Activated T-cell treated with anti-CD3 and anti-CD28 coated beads, Interleukin-2, amount 50 U/mL, for 4 hours (primary cell): ENCODE measurements at regions not wholly inside any gene's neighbourhood (a gene's known extent, or its start where the extent isn't known, plus 50 kb on each side); places are given as distances from the start of the nearest gene placed in this dataset.

ENCODE experiments used
- ATAC-seq, 2 donors: fragments of 200-7000 bp; cut with Tn5 transposase; one replicate each; pipeline ENCODE4 v1.10.0; 2021
- DNase-seq: peaks from one replicate; pipeline ENCODE4 v3.0.0-alpha.2; 2020
- H3K27me3 Mint-ChIP-seq: one replicate; pipeline ENCODE4 v1.8.0; 2021; ENCODE audit warnings: low read depth, mixed read lengths
- H3K36me3 Mint-ChIP-seq: one replicate; pipeline ENCODE4 v1.8.0; 2022; ENCODE audit warnings: mixed read lengths; ENCODE audit not compliant: insufficient read depth
- H3K4me1 Mint-ChIP-seq: one replicate; pipeline ENCODE4 v1.8.0; 2021; ENCODE audit warnings: low read depth, mixed read lengths
- H3K4me3 Mint-ChIP-seq: one replicate; pipeline ENCODE4 v1.8.0; 2021; ENCODE audit warnings: mild to moderate bottlenecking, moderate library complexity, mixed read lengths
- H3K9me3 Mint-ChIP-seq: one replicate; pipeline ENCODE4 v1.8.0; 2021; ENCODE audit warnings: mixed read lengths

GRCh38 chr5:12837592-12837991 lies 933.3 kb upstream of the CTNND2 start:
- Mint-ChIP-seq H3K4me3 (no peak overlapping the region), H3K36me3 (no peaks in the 10 kb centered on the region), H3K4me1 (no peaks in the 10 kb centered on the region)

GRCh38 chr5:12825163-12825562 lies 920.9 kb upstream of the CTNND2 start:
- ATAC-seq (no peak), DNase-seq (no peak)
- Mint-ChIP-seq H3K9me3 (peaks cover 51% of the 10 kb centered on the region), H3K36me3 (no peaks in the 10 kb centered on the region), H3K27me3 (no peaks in the 10 kb centered on the region), H3K4me3 (no peak overlapping the region), H3K4me1 (no peaks in the 10 kb centered on the region)

More at GRCh38 chr5:12837592-12837991, 933.3 kb upstream of the CTNND2 start:
- ATAC-seq (no peak), DNase-seq (no peak)
- Mint-ChIP-seq H3K9me3 (peaks cover 26% of the 10 kb centered on the region), H3K27me3 (no peaks in the 10 kb centered on the region)

GRCh38 chr5:12805165-12805698 lies 901.0 kb upstream of the CTNND2 start:
- H3K27me3 Mint-ChIP-seq: no peaks in the 10 kb centered on the region
- H3K9me3 Mint-ChIP-seq: no peaks in the 10 kb centered on the region
- H3K4me1 Mint-ChIP-seq: no peaks in the 10 kb centered on the region
- no peak for ATAC-seq
- DNase-seq: no peak
- H3K36me3 Mint-ChIP-seq: no peaks in the 10 kb centered on the region
- H3K4me3 Mint-ChIP-seq: no peak overlapping the region

GRCh38 chr5:12799165-12799564 lies 894.9 kb upstream of the CTNND2 start:
- no peaks in the 10 kb centered on the region for H3K27me3 Mint-ChIP-seq
- H3K9me3 Mint-ChIP-seq: peaks cover 6% of the 10 kb centered on the region
- no peak overlapping the region for H3K4me3 Mint-ChIP-seq
- no peaks in the 10 kb centered on the region for H3K4me1 Mint-ChIP-seq
- no peaks in the 10 kb centered on the region for H3K36me3 Mint-ChIP-seq
- DNase-seq: no peak
- ATAC-seq: no peak

DNA sequence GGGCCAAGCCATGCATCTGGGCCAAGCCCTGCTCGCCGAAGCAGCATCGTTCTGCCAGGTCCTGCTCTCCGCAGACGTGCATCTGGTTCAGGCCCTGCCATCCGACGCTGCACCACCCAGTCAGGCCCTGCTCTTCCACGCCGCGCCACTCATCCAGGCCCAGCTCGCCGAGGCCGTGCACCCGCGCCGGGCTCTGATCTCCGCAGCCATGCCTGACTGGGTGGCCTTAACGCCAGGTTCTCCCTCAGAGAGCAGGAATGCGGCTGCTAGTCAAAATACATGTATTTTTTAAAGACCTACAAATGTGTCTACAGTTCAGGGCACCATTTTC lies 891.1 kb upstream of the CTNND2 start:
- Mint-ChIP-seq H3K27me3 (no peaks in the 10 kb centered on the region), H3K36me3 (no peaks in the 10 kb centered on the region), H3K4me3 (no peak overlapping the region), H3K9me3 (peaks cover 12% of the 10 kb centered on the region), H3K4me1 (no peaks in the 10 kb centered on the region)
- DNase-seq (no peak), ATAC-seq (no peak)

DNA sequence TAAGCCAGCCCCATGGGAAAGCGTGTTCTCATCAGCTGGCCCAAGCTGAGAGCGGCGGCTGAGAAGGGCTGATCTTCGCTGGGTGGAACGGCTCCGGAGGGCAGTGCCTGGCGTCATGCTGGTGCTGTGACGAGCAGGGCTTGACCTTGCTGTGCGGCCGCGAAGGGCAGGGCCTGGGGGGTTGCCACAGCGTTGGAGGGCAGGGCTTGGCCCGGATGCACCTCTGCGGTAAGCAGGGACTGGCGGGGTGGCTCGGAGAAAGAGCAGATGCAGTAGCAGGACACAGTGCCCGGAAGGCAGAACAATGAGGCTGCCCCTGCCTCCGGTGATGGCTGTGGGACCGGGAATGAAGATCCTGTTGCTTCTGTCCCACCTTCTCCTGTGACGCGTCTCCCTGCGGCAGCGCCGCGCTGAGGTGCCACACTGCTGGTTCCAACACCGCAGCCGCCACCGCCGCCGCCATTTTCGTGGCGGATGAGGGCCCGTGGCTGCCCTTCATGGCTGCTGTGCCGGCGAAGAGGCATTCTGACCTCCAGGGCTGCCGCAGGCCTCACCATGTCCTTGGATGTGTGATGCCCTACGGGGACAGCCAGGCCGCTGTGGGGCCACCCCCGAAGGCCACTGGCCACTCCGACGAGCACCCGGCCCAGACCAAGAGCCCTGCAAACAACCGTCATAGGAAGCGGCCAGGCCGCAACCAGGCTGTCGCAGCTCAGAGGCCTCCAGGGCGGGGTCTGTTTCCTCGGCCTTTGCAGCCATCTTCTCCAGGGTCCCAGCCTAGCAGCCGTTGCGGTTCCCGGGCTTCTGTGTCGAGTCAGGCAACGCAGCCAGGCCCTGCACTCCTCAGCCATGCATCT lies 890.5 kb upstream of the CTNND2 start:
- no peaks in the 10 kb centered on the region for H3K4me1 Mint-ChIP-seq
- ATAC-seq (no peak), DNase-seq (no peak)
- peaks cover 12% of the 10 kb centered on the region for H3K9me3 Mint-ChIP-seq
- no peaks in the 10 kb centered on the region for H3K27me3 Mint-ChIP-seq
- H3K4me3 Mint-ChIP-seq: no peak overlapping the region
- no peaks in the 10 kb centered on the region for H3K36me3 Mint-ChIP-seq

DNA sequence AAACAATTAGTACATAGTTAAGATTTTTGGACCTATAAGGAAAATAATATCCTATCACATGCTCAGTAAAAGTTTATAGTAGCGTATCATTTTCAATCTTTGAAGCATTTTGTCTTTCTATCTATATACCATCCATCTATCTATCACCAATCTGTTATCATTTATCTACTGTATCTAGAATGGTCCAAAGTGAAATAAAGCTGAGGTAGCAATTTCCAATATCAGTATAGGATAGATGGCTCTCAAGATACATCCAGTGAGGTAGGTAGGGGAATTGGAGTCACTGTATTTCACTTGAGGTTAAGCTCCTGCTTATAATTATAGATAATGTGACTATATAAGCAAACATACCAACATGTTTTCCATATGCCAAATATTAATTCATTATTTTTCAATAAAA lies 889.1 kb upstream of the CTNND2 start:
- ATAC-seq: no peak
- no peak for DNase-seq
- H3K4me3 Mint-ChIP-seq: no peak overlapping the region
- no peaks in the 10 kb centered on the region for H3K27me3 Mint-ChIP-seq
- no peaks in the 10 kb centered on the region for H3K4me1 Mint-ChIP-seq
- H3K9me3 Mint-ChIP-seq: peaks cover 12% of the 10 kb centered on the region
- H3K36me3 Mint-ChIP-seq: no peaks in the 10 kb centered on the region

DNA sequence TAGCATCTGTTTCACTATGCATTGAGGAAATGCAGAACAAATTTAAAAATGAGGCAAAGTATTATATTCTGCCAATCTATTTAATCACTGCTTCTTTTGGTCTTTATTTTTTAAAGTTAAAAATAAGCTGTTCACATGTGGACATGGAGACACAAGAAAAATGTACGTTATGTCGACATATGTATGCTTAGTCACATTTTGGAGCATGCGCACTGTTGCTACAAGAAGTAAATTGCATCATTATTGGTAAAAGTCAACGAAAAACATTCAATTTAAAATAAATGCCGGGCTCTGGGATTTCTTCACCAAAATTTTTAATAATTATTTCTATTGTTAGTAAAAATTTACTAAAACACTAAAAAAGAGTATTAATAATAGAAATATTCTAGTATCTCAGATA lies 876.3 kb upstream of the CTNND2 start:
- ATAC-seq (no peak), DNase-seq (no peak)
- Mint-ChIP-seq H3K9me3 (peaks cover 11% of the 10 kb centered on the region), H3K4me1 (no peaks in the 10 kb centered on the region), H3K27me3 (no peaks in the 10 kb centered on the region), H3K4me3 (no peak overlapping the region), H3K36me3 (no peaks in the 10 kb centered on the region)

GRCh38 chr5:12777342-12777741 lies 873.1 kb upstream of the CTNND2 start:
- H3K9me3 Mint-ChIP-seq: peaks cover 8% of the 10 kb centered on the region
- H3K4me3 Mint-ChIP-seq: no peak overlapping the region
- ATAC-seq (no peak), DNase-seq (no peak)
- no peaks in the 10 kb centered on the region for H3K27me3 Mint-ChIP-seq
- H3K36me3 Mint-ChIP-seq: no peaks in the 10 kb centered on the region
- no peaks in the 10 kb centered on the region for H3K4me1 Mint-ChIP-seq

- no peak for ATAC-seq
- no peaks in the 10 kb centered on the region for H3K4me1 Mint-ChIP-seq
- no peaks in the 10 kb centered on the region for H3K27me3 Mint-ChIP-seq
- no peak for DNase-seq
- H3K4me3 Mint-ChIP-seq: no peak overlapping the region
- no peaks in the 10 kb centered on the region for H3K36me3 Mint-ChIP-seq
- H3K9me3 Mint-ChIP-seq: peaks cover 8% of the 10 kb centered on the region
Observed at GRCh38 chr5:12772276-12772675, 868.0 kb upstream of the CTNND2 start.

- peaks cover 16% of the 10 kb centered on the region for H3K9me3 Mint-ChIP-seq
- no peaks in the 10 kb centered on the region for H3K36me3 Mint-ChIP-seq
- no peaks in the 10 kb centered on the region for H3K4me1 Mint-ChIP-seq
- H3K4me3 Mint-ChIP-seq: no peak overlapping the region
- ATAC-seq (no peak), DNase-seq (no peak)
- H3K27me3 Mint-ChIP-seq: no peaks in the 10 kb centered on the region
Observed at GRCh38 chr5:12759377-12759776, 855.1 kb upstream of the CTNND2 start.

DNA sequence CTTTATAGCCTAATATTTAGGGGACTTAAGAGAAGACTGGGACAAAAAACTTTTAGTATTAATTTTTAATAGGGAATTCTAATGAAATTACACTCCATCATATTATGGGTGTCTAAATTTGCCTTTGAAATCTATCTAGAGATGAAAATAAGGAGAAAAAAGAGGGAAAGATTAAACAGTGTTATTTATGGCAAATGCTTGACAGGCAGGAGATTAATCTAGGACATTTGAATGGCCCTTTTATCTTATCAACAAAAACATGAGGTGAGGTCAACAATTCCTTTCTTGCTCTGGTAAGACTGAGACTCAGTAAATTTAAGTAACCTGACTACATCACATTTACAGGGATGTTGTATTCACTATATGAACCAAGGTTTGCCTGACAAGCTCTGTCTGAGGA lies 852.8 kb upstream of the CTNND2 start:
- Mint-ChIP-seq H3K4me1 (no peaks in the 10 kb centered on the region), H3K36me3 (no peaks in the 10 kb centered on the region), H3K27me3 (no peaks in the 10 kb centered on the region), H3K9me3 (peaks cover 15% of the 10 kb centered on the region), H3K4me3 (no peak overlapping the region)
- DNase-seq (no peak), ATAC-seq (no peak)

- peaks cover 10% of the 10 kb centered on the region for H3K9me3 Mint-ChIP-seq
- no peak for ATAC-seq
- no peaks in the 10 kb centered on the region for H3K27me3 Mint-ChIP-seq
- no peaks in the 10 kb centered on the region for H3K36me3 Mint-ChIP-seq
- H3K4me1 Mint-ChIP-seq: no peaks in the 10 kb centered on the region
- no peak for DNase-seq
- no peak overlapping the region for H3K4me3 Mint-ChIP-seq
Observed at GRCh38 chr5:12745537-12745936, 841.3 kb upstream of the CTNND2 start.

DNA sequence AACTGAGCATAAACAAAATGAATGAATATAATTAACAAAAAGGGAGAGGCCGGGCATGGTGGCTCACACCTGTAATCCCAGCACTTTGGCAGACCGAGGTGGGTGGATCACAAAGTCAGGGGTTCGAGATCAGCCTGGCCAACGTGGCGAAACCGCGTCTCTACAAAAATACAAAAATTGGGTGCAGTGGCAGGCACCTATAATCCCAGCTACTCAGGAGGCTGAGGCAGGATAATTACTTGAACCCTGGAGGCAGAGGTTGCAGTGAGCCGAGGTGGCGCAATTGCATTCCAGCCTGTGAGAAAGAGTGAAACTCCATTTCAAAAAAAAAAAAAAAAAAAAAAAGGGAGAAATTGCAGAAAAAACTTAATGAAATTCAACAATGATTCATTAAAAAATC lies 839.3 kb upstream of the CTNND2 start:
- Mint-ChIP-seq H3K36me3 (no peaks in the 10 kb centered on the region), H3K9me3 (peaks cover 10% of the 10 kb centered on the region), H3K4me1 (no peaks in the 10 kb centered on the region), H3K27me3 (no peaks in the 10 kb centered on the region), H3K4me3 (no peak overlapping the region)
- no peak for ATAC-seq
- no peak for DNase-seq

DNA sequence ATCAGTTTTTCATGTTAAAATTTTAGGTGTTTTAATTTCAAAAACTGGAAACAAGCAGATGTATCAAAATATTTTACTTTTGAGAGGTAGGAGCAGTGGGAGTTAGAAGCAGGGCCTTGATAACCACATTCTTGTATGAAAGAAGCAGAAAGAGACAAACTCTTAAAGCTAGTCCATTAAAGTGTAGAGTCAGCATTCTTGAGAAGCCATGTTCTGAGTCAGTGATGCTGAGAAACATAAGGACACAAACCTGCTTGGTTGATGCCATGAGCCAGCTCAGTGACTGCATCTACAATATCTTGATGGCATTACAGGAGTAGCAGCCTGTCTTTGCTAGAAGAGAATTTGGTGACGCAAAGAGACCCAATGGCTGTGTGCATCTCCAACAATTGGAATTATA lies 826.1 kb upstream of the CTNND2 start:
- H3K4me3 Mint-ChIP-seq: no peak overlapping the region
- no peak for ATAC-seq
- H3K9me3 Mint-ChIP-seq: peaks cover 26% of the 10 kb centered on the region
- no peaks in the 10 kb centered on the region for H3K27me3 Mint-ChIP-seq
- no peak for DNase-seq
- no peaks in the 10 kb centered on the region for H3K36me3 Mint-ChIP-seq
- no peaks in the 10 kb centered on the region for H3K4me1 Mint-ChIP-seq
